ENCODE measurements at regions not wholly inside any gene's neighbourhood (a gene's known extent, or its start where the extent isn't known, plus 50 kb on each side); places are given as distances from the start of the nearest gene placed in this dataset.

GRCh38 chr2:183224948-183225347 lies 100.7 kb downstream of the NUP35 start:
- Histone ChIP-seq H3K79me2 (ENCODE audit: control insufficient read depth, insufficient read depth, low read length) (no peaks in the 10 kb centered on the region), H3K36me3 (ENCODE audit: control insufficient read depth in 2 of 2, extremely low read depth in 1 of 2, insufficient read depth in 2 of 2, low read length in 2 of 2) (no peaks in the 10 kb centered on the region), H3K4me2 (ENCODE audit: control insufficient read depth, extremely low read depth, insufficient read depth, low read depth, low read length) (no peak overlapping the region), H4K20me1 (ENCODE audit: control insufficient read depth, extremely low read depth, insufficient read depth, low read length) (no peaks in the 10 kb centered on the region), H3K9ac (ENCODE audit: control insufficient read depth, extremely low read depth, insufficient read depth, low read length) (no peak overlapping the region), H3K27ac (ENCODE audit: control insufficient read depth, insufficient read depth, low read length) (no peak overlapping the region), H3K9me3 (ENCODE audit: control insufficient read depth, low read depth, low read length) (no peaks in the 10 kb centered on the region), H2AFZ (ENCODE audit: control insufficient read depth, low read length) (no peak overlapping the region), H3K4me1 (ENCODE audit: control insufficient read depth, extremely low read depth, insufficient read depth, low read length) (no peaks in the 10 kb centered on the region), H3K9me1 (ENCODE audit: control insufficient read depth, extremely low read depth, insufficient read depth, low read length) (no peaks in the 10 kb centered on the region), H3K4me3 (ENCODE audit: control insufficient read depth in 2 of 3, extremely low read depth in 1 of 3, insufficient read depth in 2 of 3, low read depth in 1 of 3, low read length in 3 of 3) (no peak overlapping the region), H3K27me3 (ENCODE audit: control insufficient read depth, extremely low read depth, insufficient read depth, low read length) (no peaks in the 10 kb centered on the region)
- FAIRE-seq (no peak), DNase-seq (ENCODE audit: low read depth, low spot score) (no peak)
- no peak for TF ChIP-seq CTCF (optimal IDR thresholded peaks at IDR 0.05 in 1 of 3, IDR thresholded peaks at IDR 0.05 in 1 of 3, conservative IDR thresholded peaks at IDR 0.05 in 1 of 3; ENCODE audit: extremely low read depth in 1 of 3, insufficient read depth in 2 of 3, low read length in 3 of 3)
- no peak for TF ChIP-seq EZH2 (IDR thresholded peaks at IDR 0.05; ENCODE audit: low read length)
- dilution Hi-C loops (cut with MboI; ENCODE audit: extremely low pct_ligation_motif_present, low sequenced_read_pairs), result no loop called here

- DNase-seq (ENCODE audit: low read depth, low spot score), result no peak
- no peaks in the 10 kb centered on the region for H3K27me3 ChIP-seq (ENCODE audit: control insufficient read depth, extremely low read depth, insufficient read depth, low read length)
- H3K36me3 ChIP-seq (ENCODE audit: control insufficient read depth in 2 of 2, extremely low read depth in 1 of 2, insufficient read depth in 2 of 2, low read length in 2 of 2), result no peaks in the 10 kb centered on the region
- no peaks in the 10 kb centered on the region for H3K9me1 ChIP-seq (ENCODE audit: control insufficient read depth, extremely low read depth, insufficient read depth, low read length)
- H3K79me2 ChIP-seq (ENCODE audit: control insufficient read depth, insufficient read depth, low read length), result no peaks in the 10 kb centered on the region
- H4K20me1 ChIP-seq (ENCODE audit: control insufficient read depth, extremely low read depth, insufficient read depth, low read length), result no peaks in the 10 kb centered on the region
- no peak overlapping the region for H3K4me3 ChIP-seq (ENCODE audit: control insufficient read depth in 2 of 3, extremely low read depth in 1 of 3, insufficient read depth in 2 of 3, low read depth in 1 of 3, low read length in 3 of 3)
- TF ChIP-seq CTCF (optimal IDR thresholded peaks at IDR 0.05 in 1 of 3, IDR thresholded peaks at IDR 0.05 in 1 of 3, conservative IDR thresholded peaks at IDR 0.05 in 1 of 3; ENCODE audit: extremely low read depth in 1 of 3, insufficient read depth in 2 of 3, low read length in 3 of 3) (no peak), EZH2 (IDR thresholded peaks at IDR 0.05; ENCODE audit: low read length) (no peak)
- H3K9ac ChIP-seq (ENCODE audit: control insufficient read depth, extremely low read depth, insufficient read depth, low read length), result no peak overlapping the region
- no peaks in the 10 kb centered on the region for H3K9me3 ChIP-seq (ENCODE audit: control insufficient read depth, low read depth, low read length)
- no peaks in the 10 kb centered on the region for H3K4me1 ChIP-seq (ENCODE audit: control insufficient read depth, extremely low read depth, insufficient read depth, low read length)
- H3K27ac ChIP-seq (ENCODE audit: control insufficient read depth, insufficient read depth, low read length), result no peak overlapping the region
- no peak for FAIRE-seq
- dilution Hi-C loops (cut with MboI; ENCODE audit: extremely low pct_ligation_motif_present, low sequenced_read_pairs), result no loop called here
- H3K4me2 ChIP-seq (ENCODE audit: control insufficient read depth, extremely low read depth, insufficient read depth, low read depth, low read length), result no peak overlapping the region
- H2AFZ ChIP-seq (ENCODE audit: control insufficient read depth, low read length), result no peak overlapping the region
Observed at GRCh38 chr2:183227176-183227575, 102.9 kb downstream of the NUP35 start.

All from keratinocyte (primary cell).